IMR-90 (cell line): ENCODE measurements at regions not wholly inside any gene's neighbourhood (a gene's known extent, or its start where the extent isn't known, plus 50 kb on each side); places are given as distances from the start of the nearest gene placed in this dataset.

ENCODE experiments used
- ATAC-seq: fragments of 200-7000 bp; cut with Tn5 transposase; 2 replicates; pipeline ENCODE4 v1.9.1; 2020; ENCODE audit warnings: low read depth, mild to moderate bottlenecking, moderate library complexity
- BruUV-seq: library from RNA; stranded (reverse); fragments of 400-500 nt; replicated peaks from 2 replicates; lab custom pipeline; 2021; lab: Mats Ljungman, UMichigan
- CTCF ChIA-PET: fragments of 300-600 bp; formaldehyde crosslinking; extraction: SDS; loops from one replicate; lab custom pipeline; 2021; ENCODE audit warnings: antibody characterized with exemption; lab: Yijun Ruan, JAX
- POLR2A ChIA-PET: fragments of 300-600 bp; sonication (Branson Sonifier 250); formaldehyde crosslinking; loops from one replicate; lab custom pipeline; 2022; ENCODE audit warnings: antibody characterized with exemption; ENCODE audit not compliant: unreplicated experiment; lab: Charles Lee
- DNase-seq: peaks from one replicate; pipeline ENCODE4 v3.0.0; 2013
- H2AFZ ChIP-seq: replicated peaks from 2 replicates; pipeline ENCODE3; 2013; ENCODE audit warnings: low read length, mild to moderate bottlenecking; ENCODE audit not compliant: poor library complexity
- H2AK5ac ChIP-seq: 2 replicates; pipeline ENCODE4 v1.6.1; 2013; ENCODE audit warnings: low read depth, low read length, inconsistent platforms
- H2AK9ac ChIP-seq: replicated peaks from 2 replicates; pipeline ENCODE3; 2013; ENCODE audit warnings: mild to moderate bottlenecking, low read depth, low read length, moderate library complexity; ENCODE audit not compliant: poor library complexity
- H2BK120ac ChIP-seq: 2 replicates; pipeline ENCODE4 v1.6.1; 2013; ENCODE audit warnings: low read depth, low read length, inconsistent platforms
- H2BK15ac ChIP-seq: 3 replicates; pipeline ENCODE4 v1.6.1; 2013; ENCODE audit warnings: low read depth, low read length, inconsistent platforms
- H2BK20ac ChIP-seq: 2 replicates; pipeline ENCODE4 v1.6.1; 2013; ENCODE audit warnings: low read depth, mild to moderate bottlenecking, inconsistent platforms, low read length, moderate library complexity
- H2BK5ac ChIP-seq: 2 replicates; pipeline ENCODE4 v1.6.1; 2013; ENCODE audit warnings: mild to moderate bottlenecking, low read depth, low read length, inconsistent platforms; ENCODE audit not compliant: poor library complexity, severe bottlenecking
- H3K14ac ChIP-seq: replicated peaks from 2 replicates; pipeline ENCODE4 v1.6.1; 2013; ENCODE audit warnings: low read depth, low read length, inconsistent platforms
- H3K18ac ChIP-seq: 2 replicates; pipeline ENCODE4 v1.6.1; 2013; ENCODE audit warnings: low read depth, low read length, control low read depth
- H3K23ac ChIP-seq: 2 replicates; pipeline ENCODE4 v1.6.1; 2013; ENCODE audit warnings: low read depth, low read length, inconsistent platforms
- H3K27ac ChIP-seq: 2 replicates; pipeline ENCODE4 v1.5.1; 2013; ENCODE audit warnings: mild to moderate bottlenecking, control low read depth, low read length; ENCODE audit not compliant: insufficient read depth
- H3K27me3 ChIP-seq: 2 replicates; pipeline ENCODE4 v1.6.1; 2013; ENCODE audit warnings: low read length; ENCODE audit not compliant: control insufficient read depth, insufficient read depth
- H3K36me3 ChIP-seq: 2 replicates; pipeline ENCODE4 v1.6.1; 2013; ENCODE audit warnings: low read length, mixed read lengths; ENCODE audit not compliant: control insufficient read depth, insufficient read depth
- H3K4ac ChIP-seq: 2 replicates; pipeline ENCODE4 v1.6.1; 2013; ENCODE audit warnings: low read depth, low read length, inconsistent platforms
- H3K4me1 ChIP-seq: 2 replicates; pipeline ENCODE4 v1.6.1; 2013; ENCODE audit warnings: low read length, mixed read lengths; ENCODE audit not compliant: control insufficient read depth, insufficient read depth
- H3K4me2 ChIP-seq: 2 replicates; pipeline ENCODE4 v1.6.1; 2013; ENCODE audit warnings: low read depth, mild to moderate bottlenecking, control low read depth, low read length, moderate library complexity
- H3K4me3 ChIP-seq: 2 replicates; pipeline ENCODE4 v1.5.1; 2013; ENCODE audit warnings: low read depth, mild to moderate bottlenecking, control low read depth, low read length, moderate library complexity; ENCODE audit not compliant: insufficient read depth
- H3K56ac ChIP-seq: 2 replicates; pipeline ENCODE4 v1.6.1; 2013; ENCODE audit warnings: low read length, inconsistent platforms; ENCODE audit not compliant: insufficient read depth; ENCODE audit errors: extremely low read depth
- H3K79me1 ChIP-seq, 2 experiments: 2 replicates each; pipeline ENCODE4 v1.6.1; 2013; ENCODE audit warnings: low read length in 2 of 2, inconsistent platforms in 1 of 2, low read depth in 1 of 2
- H3K9ac ChIP-seq: 2 replicates; pipeline ENCODE4 v1.6.1; 2013; ENCODE audit warnings: low read depth, low read length, control low read depth
- H3K9me1 ChIP-seq: 2 replicates; pipeline ENCODE4 v1.6.1; 2013; ENCODE audit warnings: low read length, inconsistent platforms; ENCODE audit not compliant: insufficient read depth
- H3K9me3 ChIP-seq: 2 replicates; pipeline ENCODE4 v1.6.1; 2013; ENCODE audit warnings: low read length; ENCODE audit not compliant: control insufficient read depth, insufficient read depth
- H4K20me1 ChIP-seq: 2 replicates; pipeline ENCODE4 v1.6.1; 2013; ENCODE audit warnings: low read length, inconsistent platforms; ENCODE audit not compliant: insufficient read depth
- H4K5ac ChIP-seq: 2 replicates; pipeline ENCODE4 v1.6.1; 2013; ENCODE audit warnings: mild to moderate bottlenecking, low read depth, low read length, control low read depth
- H4K8ac ChIP-seq, 2 experiments: 2 replicates each; pipeline ENCODE4 v1.6.1; 2013; ENCODE audit warnings: low read depth in 2 of 2, low read length in 2 of 2, control low read depth in 1 of 2, inconsistent platforms in 1 of 2
- H4K91ac ChIP-seq: 2 replicates; pipeline ENCODE4 v1.6.1; 2013; ENCODE audit warnings: low read depth, low read length, inconsistent platforms; ENCODE audit not compliant: insufficient read depth
- BHLHE40 ChIP-seq: fragments of 150-350 bp; IDR thresholded peaks from 2 replicates; pipeline ENCODE4 v1.6.1; 2016; ENCODE audit warnings: mild to moderate bottlenecking, low read depth, low read length
- CHD1 ChIP-seq: IDR thresholded peaks from 2 replicates; pipeline ENCODE4 v1.6.1; 2012; ENCODE audit warnings: low read depth, low read length, improper control_type of control experiment
- FOS ChIP-seq: fragments of 150-350 bp; IDR thresholded peaks from 2 replicates; pipeline ENCODE4 v1.6.1; 2016; ENCODE audit warnings: low read depth, low read length
- MAFK ChIP-seq: IDR thresholded peaks from 2 replicates; pipeline ENCODE4 v1.6.1; 2012; ENCODE audit warnings: low read depth, low read length, improper control_type of control experiment
- MAZ ChIP-seq: IDR thresholded peaks from 2 replicates; pipeline ENCODE4 v1.6.1; 2012; ENCODE audit warnings: low read depth, mild to moderate bottlenecking, low read length, improper control_type of control experiment, moderate library complexity, borderline replicate concordance
- NFE2L2 ChIP-seq: fragments of 150-350 bp; IDR thresholded peaks from 2 replicates; pipeline ENCODE4 v1.6.1; 2016; ENCODE audit warnings: low read depth, mild to moderate bottlenecking, low read length
- POLR2A ChIP-seq: IDR thresholded peaks from 2 replicates; pipeline ENCODE4 v1.6.1; 2012; ENCODE audit warnings: mild to moderate bottlenecking, low read depth, low read length
- RAD21 ChIP-seq: IDR thresholded peaks from 2 replicates; pipeline ENCODE4 v1.6.1; 2012; ENCODE audit warnings: low read length, improper control_type of control experiment
- RFX5 ChIP-seq: IDR thresholded peaks from 2 replicates; pipeline ENCODE4 v1.8.0; 2012; ENCODE audit warnings: low read depth, mild to moderate bottlenecking, low read length, moderate library complexity
- SMC3 ChIP-seq: fragments of 150-350 bp; IDR thresholded peaks from 2 replicates; pipeline ENCODE4 v1.6.1; 2016; ENCODE audit warnings: low read depth, mild to moderate bottlenecking, antibody characterized with exemption, low read length, moderate library complexity
- USF2 ChIP-seq: fragments of 150-350 bp; IDR thresholded peaks from 2 replicates; pipeline ENCODE4 v1.6.1; 2017; ENCODE audit warnings: mild to moderate bottlenecking, antibody characterized with exemption, low read length, low read depth
- WGBS, 2 experiments: methylation state at CpG; one replicate each; pipeline versions ENCODE4 v1.1.5 to v1.1.7; 2013; ENCODE audit warnings: missing lambda C conversion rate in 2 of 2; ENCODE audit not compliant: insufficient read length in 1 of 2; ENCODE audit errors: extremely low coverage in 2 of 2; 5-methylcytosine and 5-hydroxymethylcytosine counted together
- dilution Hi-C: fragments of 300-500 bp; cut with HindIII; formaldehyde crosslinking; loops from one replicate; pipeline ENCODE4 v1.14.3; 2018; ENCODE audit warnings: low sequenced_read_pairs; ENCODE audit not compliant: unreplicated experiment
- in situ Hi-C: fragments of 300-500 bp; cut with MboI; formaldehyde crosslinking; loops from 3 replicates; pipeline ENCODE4 v1.14.3; 2019; ENCODE audit warnings: low sequenced_read_pairs, inconsistent platforms, mixed read lengths
- intact Hi-C: fragments of 100-400 bp; cut with micrococcal nuclease; formaldehyde crosslinking; loops from 2 replicates; pipeline ENCODE4 v1.10.0; 2022
- TF ChIP-seq, protein P1 (sequence below): fragments of 150-350 bp; IDR thresholded peaks from 2 replicates; pipeline ENCODE4 v1.6.1; 2016; ENCODE audit warnings: low read depth, mild to moderate bottlenecking, low read length, moderate library complexity, borderline replicate concordance

GRCh38 chr2:59333007-59333406, 1091.9 kb upstream of the FANCL start:
- H2AFZ ChIP-seq, result no peak overlapping the region
- no peak overlapping the region for H4K91ac ChIP-seq
- WGBS, 2 experiments, result no CpG with 5 or more reads among the region's 4 CpGs
- intact Hi-C loops (no loop called here), in situ Hi-C loops (no loop called here), dilution Hi-C loops (no loop called here)
- no peak overlapping the region for H3K4ac ChIP-seq
- no peak overlapping the region for H3K4me2 ChIP-seq
- no peak overlapping the region for H2BK15ac ChIP-seq
- no peak overlapping the region for H3K18ac ChIP-seq
- no peaks in the 10 kb centered on the region for H3K36me3 ChIP-seq
- H3K79me1 ChIP-seq, result no peaks in the 10 kb centered on the region
- H4K5ac ChIP-seq, result no peak overlapping the region
- no peak overlapping the region for H3K56ac ChIP-seq
- no peak for ATAC-seq
- BruUV-seq, result no TSS peak
- no peak overlapping the region for H3K14ac ChIP-seq
- no peak overlapping the region for H2BK5ac ChIP-seq
- H3K4me3 ChIP-seq, result no peak overlapping the region
- H3K23ac ChIP-seq, result no peak overlapping the region
- no peaks in the 10 kb centered on the region for H3K9me3 ChIP-seq
- no peak overlapping the region for H2AK5ac ChIP-seq
- CTCF ChIA-PET, result no interaction called here
- DNase-seq, result no peak
- H3K9ac ChIP-seq, result no peak overlapping the region
- no peak overlapping the region for H2AK9ac ChIP-seq
- H3K27me3 ChIP-seq, result no peaks in the 10 kb centered on the region
- no peaks in the 10 kb centered on the region for H4K20me1 ChIP-seq
- no peak overlapping the region for H2BK120ac ChIP-seq
- no peaks in the 10 kb centered on the region for H3K4me1 ChIP-seq
- TF ChIP-seq POLR2A (no peak), SMC3 (no peak), NFE2L2 (no peak), RFX5 (no peak), MAFK (no peak), CHD1 (no peak), FOS (no peak), RAD21 (no peak), USF2 (no peak), MAZ (no peak), BHLHE40 (no peak)
- TF ChIP-seq, protein P1, sequence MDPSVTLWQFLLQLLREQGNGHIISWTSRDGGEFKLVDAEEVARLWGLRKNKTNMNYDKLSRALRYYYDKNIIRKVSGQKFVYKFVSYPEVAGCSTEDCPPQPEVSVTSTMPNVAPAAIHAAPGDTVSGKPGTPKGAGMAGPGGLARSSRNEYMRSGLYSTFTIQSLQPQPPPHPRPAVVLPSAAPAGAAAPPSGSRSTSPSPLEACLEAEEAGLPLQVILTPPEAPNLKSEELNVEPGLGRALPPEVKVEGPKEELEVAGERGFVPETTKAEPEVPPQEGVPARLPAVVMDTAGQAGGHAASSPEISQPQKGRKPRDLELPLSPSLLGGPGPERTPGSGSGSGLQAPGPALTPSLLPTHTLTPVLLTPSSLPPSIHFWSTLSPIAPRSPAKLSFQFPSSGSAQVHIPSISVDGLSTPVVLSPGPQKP, result no peak
- no peaks in the 10 kb centered on the region for H3K9me1 ChIP-seq
- POLR2A ChIA-PET, result no interaction called here
- H2BK20ac ChIP-seq, result no peak overlapping the region
- H3K27ac ChIP-seq, result no peak overlapping the region
- H4K8ac ChIP-seq, result no peak overlapping the region
